Mucosa of rectum (tissue), 2 donors: ENCODE measurements at regions not wholly inside any gene's neighbourhood (a gene's known extent, or its start where the extent isn't known, plus 50 kb on each side); places are given as distances from the start of the nearest gene placed in this dataset.
"Not testable (repeated sequence)": the region's sequence is repeated elsewhere in the genome, so short reads cannot be mapped to it uniquely, and the experiment has no call there.

Source experiments
- H3K27ac ChIP-seq, 2 donors: one replicate each; pipeline ENCODE4 v1.7.0; 2013; ENCODE audit warnings: inconsistent platforms in 2 of 2, low read depth in 2 of 2, low read length in 2 of 2
- H3K27me3 ChIP-seq, 2 donors: one replicate each; pipeline ENCODE4 v1.7.0; 2013; ENCODE audit warnings: low read length in 2 of 2; ENCODE audit not compliant: control insufficient read depth in 2 of 2, insufficient read depth in 2 of 2
- H3K36me3 ChIP-seq, 2 donors: one replicate each; pipeline ENCODE4 v1.7.0; 2013; ENCODE audit warnings: low read length in 2 of 2; ENCODE audit not compliant: control insufficient read depth in 2 of 2, insufficient read depth in 2 of 2
- H3K4me1 ChIP-seq, 2 donors: one replicate each; pipeline ENCODE4 v1.7.0; 2013; ENCODE audit warnings: low read length in 2 of 2, mild to moderate bottlenecking in 1 of 2; ENCODE audit not compliant: control insufficient read depth in 2 of 2, insufficient read depth in 2 of 2
- H3K4me3 ChIP-seq, 2 donors: one replicate each; pipeline ENCODE4 v1.7.0; 2013; ENCODE audit warnings: low read length in 2 of 2
- H3K9ac ChIP-seq, 2 donors: one replicate each; pipeline ENCODE4 v1.7.0; 2013; ENCODE audit warnings: low read length in 2 of 2, low read depth in 1 of 2, mild to moderate bottlenecking in 1 of 2
- H3K9me3 ChIP-seq, 2 donors: one replicate each; pipeline ENCODE4 v1.7.0; 2013; ENCODE audit warnings: low read length in 2 of 2; ENCODE audit not compliant: control insufficient read depth in 2 of 2
- donor health status: healthy.
- donor health status: Normal muscosa, but diverticular disease.

DNA sequence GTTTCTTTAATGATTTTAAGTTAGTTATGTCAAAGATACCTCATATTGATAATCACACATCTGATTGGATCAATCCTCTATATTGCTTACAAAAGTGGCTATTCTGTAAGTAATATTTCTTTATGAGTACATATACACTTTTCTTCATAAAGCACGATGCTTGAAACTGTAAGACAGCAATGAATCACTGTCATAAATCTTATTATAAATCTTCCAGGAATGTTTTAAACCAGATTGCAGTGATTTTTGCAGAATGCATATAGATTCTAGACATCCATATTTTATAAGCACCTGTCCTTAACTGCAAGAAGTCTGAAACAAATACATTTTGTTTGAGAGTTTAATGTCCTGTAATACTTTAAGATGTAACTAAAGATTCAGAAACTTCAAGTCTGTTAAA is 367.0 kb upstream of the FANCL start:
- no peaks in the 10 kb centered on the region for H3K4me1 ChIP-seq
- no peak overlapping the region for H3K4me3 ChIP-seq
- no peak overlapping the region for H3K9ac ChIP-seq
- H3K27me3 ChIP-seq, result no peaks in the 10 kb centered on the region
- H3K36me3 ChIP-seq, result no peaks in the 10 kb centered on the region
- H3K27ac ChIP-seq, result no peak overlapping the region
- no peaks in the 10 kb centered on the region for H3K9me3 ChIP-seq

DNA sequence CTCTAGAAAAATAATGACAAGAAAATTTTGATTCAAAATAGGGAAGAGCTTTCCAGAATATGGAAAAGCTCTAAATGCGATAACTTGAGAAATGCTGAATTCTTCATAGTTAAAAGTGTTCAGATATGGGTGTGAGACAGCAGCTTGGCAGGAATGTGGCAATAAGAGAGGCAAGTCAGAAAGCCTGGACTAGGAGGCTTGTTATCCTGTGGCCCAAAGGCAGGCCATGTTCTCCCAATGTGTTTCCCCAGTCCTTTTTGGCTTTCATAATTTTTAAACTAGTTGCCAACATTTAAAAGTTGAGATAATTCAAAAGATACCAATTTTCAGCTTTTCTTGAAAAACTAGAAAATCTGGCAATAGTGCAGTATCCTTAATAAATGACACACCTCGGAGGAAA is 366.3 kb upstream of the FANCL start:
- Histone ChIP-seq H3K27ac (no peak overlapping the region), H3K27me3 (no peaks in the 10 kb centered on the region), H3K9ac (no peak overlapping the region), H3K4me3 (no peak overlapping the region), H3K36me3 (no peaks in the 10 kb centered on the region), H3K9me3 (no peaks in the 10 kb centered on the region), H3K4me1 (no peaks in the 10 kb centered on the region)

GRCh38 chr2:58606799-58607198 is 365.7 kb upstream of the FANCL start:
- Histone ChIP-seq H3K36me3 (no peaks in the 10 kb centered on the region), H3K9ac (no peak overlapping the region), H3K4me3 (no peak overlapping the region), H3K9me3 (no peaks in the 10 kb centered on the region), H3K27me3 (no peaks in the 10 kb centered on the region), H3K27ac (no peak overlapping the region), H3K4me1 (no peaks in the 10 kb centered on the region)

DNA sequence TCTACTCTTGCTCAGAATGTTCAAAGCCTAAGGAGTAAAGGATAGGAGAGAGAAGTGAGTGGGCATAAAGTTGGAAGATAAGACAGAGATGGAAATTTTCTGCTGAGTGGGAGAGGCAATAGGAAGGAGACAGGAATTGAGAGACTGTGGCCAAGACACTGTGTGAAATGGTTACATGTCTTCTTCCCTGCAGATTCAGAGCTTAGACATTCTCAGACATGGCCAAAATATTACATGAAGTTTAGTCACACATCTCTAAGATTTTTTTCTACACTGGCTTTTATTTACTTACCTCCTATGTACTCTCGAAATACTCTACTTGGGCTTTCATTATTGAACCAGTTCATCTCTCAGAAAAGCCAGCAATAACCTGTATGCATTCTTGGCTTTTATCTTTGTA is 363.0 kb upstream of the FANCL start:
- no peak overlapping the region for H3K27ac ChIP-seq
- no peaks in the 10 kb centered on the region for H3K4me1 ChIP-seq
- H3K9ac ChIP-seq, result no peak overlapping the region
- H3K27me3 ChIP-seq, result no peaks in the 10 kb centered on the region
- no peak overlapping the region for H3K4me3 ChIP-seq
- no peaks in the 10 kb centered on the region for H3K36me3 ChIP-seq
- no peaks in the 10 kb centered on the region for H3K9me3 ChIP-seq

DNA sequence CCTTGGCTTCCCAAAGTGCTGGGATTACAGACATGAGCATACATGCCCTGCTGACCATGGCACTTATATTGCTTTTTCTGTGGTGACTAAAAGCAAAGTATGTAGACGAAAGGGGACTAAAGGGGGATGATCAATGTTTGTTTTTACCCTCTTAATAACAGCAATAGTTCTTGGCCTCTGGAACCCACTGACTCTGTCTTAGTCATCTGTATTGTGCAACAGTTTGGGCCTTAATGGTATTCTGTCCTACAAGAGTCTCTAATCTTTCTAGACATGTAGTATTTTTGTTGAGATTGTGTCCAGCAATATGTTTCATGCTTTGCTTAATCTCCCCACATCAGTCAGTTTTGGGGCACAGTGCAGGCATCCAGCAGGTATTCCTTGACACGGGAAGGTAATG is 359.9 kb upstream of the FANCL start:
- Histone ChIP-seq H3K36me3 (no peaks in the 10 kb centered on the region), H3K4me3 (no peak overlapping the region), H3K27me3 (no peaks in the 10 kb centered on the region), H3K9me3 (no peaks in the 10 kb centered on the region), H3K27ac (no peak overlapping the region), H3K9ac (no peak overlapping the region), H3K4me1 (no peaks in the 10 kb centered on the region)

GRCh38 chr2:58598171-58598570 is 357.0 kb upstream of the FANCL start:
- Histone ChIP-seq H3K4me3 (no peak overlapping the region), H3K27ac (no peak overlapping the region), H3K27me3 (no peaks in the 10 kb centered on the region), H3K36me3 (no peaks in the 10 kb centered on the region), H3K9ac (no peak overlapping the region), H3K9me3 (no peaks in the 10 kb centered on the region), H3K4me1 (no peaks in the 10 kb centered on the region)

DNA sequence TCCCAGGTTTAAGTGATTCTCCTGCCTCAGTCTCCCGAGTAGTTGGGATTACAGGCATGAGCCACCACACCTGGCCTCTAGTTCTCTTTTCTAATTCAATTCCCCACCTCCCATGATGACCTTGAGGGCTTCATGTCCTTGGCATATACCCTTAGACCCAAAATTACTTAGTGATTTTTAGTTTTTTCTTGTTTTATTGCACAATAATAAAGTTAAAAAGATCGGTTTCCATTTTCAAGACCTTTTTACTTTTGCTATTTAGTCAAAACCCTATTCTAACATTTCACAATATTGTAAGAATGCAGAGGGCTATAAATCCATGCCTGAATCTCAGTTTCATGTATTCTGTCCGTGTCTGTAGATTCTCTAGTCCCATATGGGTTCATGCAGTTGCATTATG is 354.6 kb upstream of the FANCL start:
- H3K27ac ChIP-seq, result no peak overlapping the region
- no peaks in the 10 kb centered on the region for H3K4me1 ChIP-seq
- H3K36me3 ChIP-seq, result no peaks in the 10 kb centered on the region
- no peaks in the 10 kb centered on the region for H3K27me3 ChIP-seq
- H3K9ac ChIP-seq, result no peak overlapping the region
- H3K9me3 ChIP-seq, result no peaks in the 10 kb centered on the region
- H3K4me3 ChIP-seq, result no peak overlapping the region

- Histone ChIP-seq H3K4me1 (no peaks in the 10 kb centered on the region), H3K27ac (no peak overlapping the region), H3K9ac (no peak overlapping the region), H3K4me3 (no peak overlapping the region), H3K9me3 (no peaks in the 10 kb centered on the region), H3K36me3 (no peaks in the 10 kb centered on the region), H3K27me3 (no peaks in the 10 kb centered on the region)
These were observed 353.6 kb upstream of the FANCL start for GRCh38 chr2:58594762-58595161.

DNA sequence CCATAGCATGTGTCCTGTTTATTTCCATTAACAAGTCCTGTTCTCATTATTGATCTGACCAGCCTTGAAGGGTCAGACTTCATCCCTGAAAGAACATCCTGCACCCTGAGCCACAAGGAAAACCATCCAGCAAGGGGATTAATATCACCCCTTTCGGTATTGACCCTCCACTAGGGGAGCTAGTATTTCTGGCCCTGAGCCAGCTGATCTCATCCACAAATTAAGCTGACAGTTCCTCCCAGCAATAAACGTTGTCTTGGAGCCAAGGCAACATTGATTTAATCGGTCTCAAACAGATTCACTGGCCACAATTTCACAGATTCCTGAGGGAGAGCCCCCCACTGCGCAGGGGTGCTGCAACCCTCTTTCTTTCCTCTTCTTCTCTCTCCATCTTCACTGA is 353.1 kb upstream of the FANCL start:
- H3K27me3 ChIP-seq, result no peaks in the 10 kb centered on the region
- H3K4me1 ChIP-seq, result no peaks in the 10 kb centered on the region
- no peaks in the 10 kb centered on the region for H3K9me3 ChIP-seq
- H3K9ac ChIP-seq, result no peak overlapping the region
- no peak overlapping the region for H3K4me3 ChIP-seq
- no peak overlapping the region for H3K27ac ChIP-seq
- no peaks in the 10 kb centered on the region for H3K36me3 ChIP-seq

DNA sequence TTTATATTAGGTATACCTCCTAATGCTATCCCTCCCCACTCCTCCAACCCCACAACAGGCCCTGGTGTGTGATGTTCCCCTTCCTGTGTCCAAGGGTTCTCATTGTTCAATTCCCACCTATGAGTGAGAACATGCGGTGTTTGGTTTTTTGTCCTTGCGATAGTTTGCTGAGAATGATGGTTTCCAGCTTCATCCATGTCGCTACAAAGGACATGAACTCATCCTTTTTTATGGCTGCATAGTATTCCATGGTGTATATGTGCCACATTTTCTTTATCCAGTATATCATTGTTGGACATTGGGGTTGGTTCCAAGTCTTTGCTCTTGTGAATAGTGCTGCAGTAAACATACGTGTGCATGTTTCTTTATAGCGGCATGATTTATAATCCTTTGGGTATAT is 345.1 kb upstream of the FANCL start:
- not testable (repeated sequence) for H3K4me3 ChIP-seq, H3K9me3 ChIP-seq, H3K9ac ChIP-seq, H3K4me1 ChIP-seq, H3K27ac ChIP-seq, H3K36me3 ChIP-seq, H3K27me3 ChIP-seq

DNA sequence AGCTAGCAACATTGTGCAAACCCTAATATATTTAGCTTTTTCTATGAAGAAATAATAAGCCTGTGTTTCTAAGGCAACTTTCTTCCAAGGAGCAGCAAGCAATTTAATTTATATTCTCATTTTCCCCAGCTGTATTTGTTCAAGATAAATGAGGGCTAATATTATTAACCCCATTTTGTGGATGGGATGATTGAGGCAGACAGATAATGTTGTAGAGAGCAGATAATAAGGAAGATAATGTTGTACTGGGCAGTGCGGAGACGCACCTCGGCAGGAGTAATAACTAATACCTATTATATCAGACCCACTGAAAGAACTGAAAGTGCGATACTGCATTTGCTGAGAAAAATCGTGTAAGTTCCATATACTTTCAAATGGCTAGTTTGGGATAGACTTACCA is 344.1 kb upstream of the FANCL start:
- H3K27ac ChIP-seq, result no peak overlapping the region
- H3K9me3 ChIP-seq, result no peaks in the 10 kb centered on the region
- no peaks in the 10 kb centered on the region for H3K27me3 ChIP-seq
- no peak overlapping the region for H3K9ac ChIP-seq
- no peak overlapping the region for H3K4me3 ChIP-seq
- H3K4me1 ChIP-seq, result no peaks in the 10 kb centered on the region
- no peaks in the 10 kb centered on the region for H3K36me3 ChIP-seq
